Panc1 (cell line): ENCODE measurements at regions not wholly inside any gene's neighbourhood (a gene's known extent, or its start where the extent isn't known, plus 50 kb on each side); places are given as distances from the start of the nearest gene placed in this dataset.

Source experiments
- ATAC-seq: fragments of 200-7000 bp; cut with Tn5 transposase; 2 replicates; pipeline ENCODE4 v1.9.1; 2020; ENCODE audit warnings: mild to moderate bottlenecking, moderate library complexity
- BruUV-seq: library from RNA; stranded (reverse); fragments of 400-500 nt; replicated peaks from 2 replicates; lab custom pipeline; 2021; lab: Mats Ljungman, UMichigan
- CTCF ChIA-PET: fragments of 300-600 bp; sonication (Branson Sonifier 250); formaldehyde crosslinking; loops from one replicate; lab custom pipeline; 2022; ENCODE audit warnings: antibody characterized with exemption; lab: Charles Lee
- POLR2A ChIA-PET: fragments of 300-600 bp; sonication (Branson Sonifier 250); formaldehyde crosslinking; loops from one replicate; lab custom pipeline; 2022; ENCODE audit warnings: antibody characterized with exemption; lab: Charles Lee
- DNase-seq: peaks from one replicate; pipeline ENCODE4 v3.0.0-alpha.2; 2010; ENCODE audit warnings: low read depth, low spot score
- H3K27ac ChIP-seq: 2 replicates; pipeline ENCODE4 v1.5.1; 2011; ENCODE audit warnings: mild to moderate bottlenecking, low read length, inconsistent platforms
- H3K27me3 ChIP-seq: fragments of 200-500 bp; sonication (Bioruptor generic); 2 replicates; pipeline ENCODE4 v1.6.0; 2014; ENCODE audit warnings: low read length, inconsistent platforms; ENCODE audit not compliant: control insufficient read depth, insufficient read depth
- H3K36me3 ChIP-seq: fragments of 200-500 bp; sonication (Bioruptor generic); 2 replicates; pipeline ENCODE4 v1.5.1; 2014; ENCODE audit warnings: inconsistent platforms, mild to moderate bottlenecking, low read length, moderate library complexity; ENCODE audit not compliant: control insufficient read depth, insufficient read depth
- H3K4me1 ChIP-seq: 2 replicates; pipeline ENCODE4 v1.5.1; 2011; ENCODE audit warnings: inconsistent platforms, mild to moderate bottlenecking, low read length, moderate library complexity; ENCODE audit not compliant: control insufficient read depth, insufficient read depth
- H3K4me3 ChIP-seq, 2 experiments: 2 replicates each; pipeline ENCODE4 v1.5.1; 2011 to 2012; ENCODE audit warnings: low read depth in 2 of 2, low read length in 2 of 2, mild to moderate bottlenecking in 2 of 2, inconsistent platforms in 1 of 2, moderate library complexity in 1 of 2
- H3K9me3 ChIP-seq: fragments of 200-500 bp; sonication (Bioruptor generic); 2 replicates; pipeline ENCODE4 v1.5.1; 2014; ENCODE audit warnings: low read depth, mild to moderate bottlenecking, inconsistent platforms, low read length, moderate library complexity; ENCODE audit not compliant: control insufficient read depth, insufficient read depth
- CTCF ChIP-seq: fragments of 450-650 bp; IDR thresholded peaks from 2 replicates; pipeline ENCODE4 v1.5.1; 2017; ENCODE audit warnings: mild to moderate bottlenecking
- POLR2AphosphoS5 ChIP-seq: IDR thresholded peaks from 2 replicates; pipeline ENCODE4 v1.6.1; 2012; ENCODE audit warnings: mild to moderate bottlenecking, low read depth, low read length, moderate library complexity
- REST ChIP-seq, 2 experiments: IDR thresholded peaks; 2 replicates each; pipeline ENCODE4 v1.6.1; 2011 to 2012; ENCODE audit warnings: low read depth in 2 of 2, control low read depth in 1 of 2, low read length in 1 of 2, mild to moderate bottlenecking in 1 of 2, moderate library complexity in 1 of 2; ENCODE audit not compliant: insufficient read depth in 1 of 2
- SIN3A ChIP-seq: IDR thresholded peaks from 2 replicates; pipeline ENCODE4 v1.6.1; 2012; ENCODE audit warnings: low read depth, mild to moderate bottlenecking, low read length, moderate library complexity, borderline replicate concordance; ENCODE audit not compliant: insufficient read depth
- TCF7L2 ChIP-seq: IDR thresholded peaks from 2 replicates; pipeline ENCODE4 v1.6.1; 2011; ENCODE audit warnings: mild to moderate bottlenecking, low read depth, low read length, inconsistent platforms
- in situ Hi-C: cut with HindIII; loops from 2 replicates; pipeline ENCODE4 v1.10.0; 2016; ENCODE audit warnings: low sequenced_read_pairs, low pct_unique_long_range_greater_than_20kb
- intact Hi-C: fragments of 100-400 bp; cut with micrococcal nuclease; formaldehyde crosslinking; loops from one replicate; pipeline ENCODE4 v1.10.0; 2022; ENCODE audit not compliant: unreplicated experiment

GRCh38 chr14:49057838-49058510 is 528.2 kb downstream of the RPS29 start:
- no peak overlapping the region for H3K4me3 ChIP-seq
- no peaks in the 10 kb centered on the region for H3K4me1 ChIP-seq
- CTCF ChIA-PET: no interaction called here
- TF ChIP-seq SIN3A (no peak), TCF7L2 (no peak), REST (IDR thresholded peaks at IDR 0.05; ENCODE audit: insufficient read depth in 1 of 2, low read depth in 2 of 2, low read length in 1 of 2) (no peak), POLR2AphosphoS5 (no peak), CTCF (no peak)
- DNase-seq (no peak), ATAC-seq (no peak)
- POLR2A ChIA-PET: no interaction called here
- no peak overlapping the region for H3K27ac ChIP-seq
- intact Hi-C loops: no loop called here
- no peaks in the 10 kb centered on the region for H3K36me3 ChIP-seq
- H3K9me3 ChIP-seq: no peaks in the 10 kb centered on the region
- in situ Hi-C loops: no loop called here
- no TSS peak for BruUV-seq
- H3K27me3 ChIP-seq: no peaks in the 10 kb centered on the region

GRCh38 chr14:49056021-49056420 is 530.2 kb downstream of the RPS29 start:
- Histone ChIP-seq H3K27me3 (no peaks in the 10 kb centered on the region), H3K36me3 (no peaks in the 10 kb centered on the region), H3K9me3 (no peaks in the 10 kb centered on the region), H3K4me1 (no peaks in the 10 kb centered on the region), H3K27ac (no peak overlapping the region), H3K4me3 (no peak overlapping the region)
- no peak for ATAC-seq
- in situ Hi-C loops: no loop called here
- POLR2A ChIA-PET: no interaction called here
- no TSS peak for BruUV-seq
- CTCF ChIA-PET: no interaction called here
- TF ChIP-seq POLR2AphosphoS5: no peak
- no peak for TF ChIP-seq REST (IDR thresholded peaks at IDR 0.05; ENCODE audit: insufficient read depth in 1 of 2, low read depth in 2 of 2, low read length in 1 of 2)
- no peak for TF ChIP-seq TCF7L2
- TF ChIP-seq CTCF: no peak
- no peak for TF ChIP-seq SIN3A
- intact Hi-C loops: no loop called here
- no peak for DNase-seq
